ENCODE measurements at regions not wholly inside any gene's neighbourhood (a gene's known extent, or its start where the extent isn't known, plus 50 kb on each side); places are given as distances from the start of the nearest gene placed in this dataset.

- no peak overlapping the region for H3K27ac Mint-ChIP-seq
- no peaks in the 10 kb centered on the region for H3K36me3 Mint-ChIP-seq (ENCODE audit: low read depth)
- no peak overlapping the region for H3K4me3 Mint-ChIP-seq
- TF ChIP-seq CTCF (IDR thresholded peaks at IDR 0.05) = no peak
- DNase-seq = no peak
- peaks cover 4% of the 10 kb centered on the region for H3K27me3 Mint-ChIP-seq (ENCODE audit: low read depth, poor library complexity)
- peaks cover 21% of the 10 kb centered on the region for H3K9me3 Mint-ChIP-seq
- H3K4me1 Mint-ChIP-seq = peaks cover 10% of the 10 kb centered on the region
Measured at GRCh38 chr11:116654526-116654925, 118.3 kb downstream of the BUD13 start.

GRCh38 chr11:116653206-116653605 lies 119.6 kb downstream of the BUD13 start:
- Mint-ChIP-seq H3K4me3 (no peak overlapping the region), H3K27ac (peak overlapping the region; percentile 34), H3K9me3 (peaks cover 18% of the 10 kb centered on the region), H3K27me3 (ENCODE audit: low read depth, poor library complexity) (peaks cover 4% of the 10 kb centered on the region), H3K36me3 (ENCODE audit: low read depth) (no peaks in the 10 kb centered on the region), H3K4me1 (peaks cover 10% of the 10 kb centered on the region)
- TF ChIP-seq CTCF (IDR thresholded peaks at IDR 0.05) = no peak
- no peak for DNase-seq

- no peak overlapping the region for H3K27ac Mint-ChIP-seq
Measured at GRCh38 chr11:116651737-116652237, 121.0 kb downstream of the BUD13 start.

GRCh38 chr11:116651098-116651736 lies 121.6 kb downstream of the BUD13 start:
- no peak for TF ChIP-seq CTCF (IDR thresholded peaks at IDR 0.05)
- H3K27me3 Mint-ChIP-seq (ENCODE audit: low read depth, poor library complexity) = no peaks in the 10 kb centered on the region
- H3K27ac Mint-ChIP-seq = no peak overlapping the region
- peaks cover 10% of the 10 kb centered on the region for H3K4me1 Mint-ChIP-seq
- H3K9me3 Mint-ChIP-seq = peaks cover 17% of the 10 kb centered on the region
- no peak overlapping the region for H3K4me3 Mint-ChIP-seq
- no peak for DNase-seq
- no peaks in the 10 kb centered on the region for H3K36me3 Mint-ChIP-seq (ENCODE audit: low read depth)

More at GRCh38 chr11:116651737-116652237, 121.0 kb downstream of the BUD13 start:
- H3K36me3 Mint-ChIP-seq (ENCODE audit: low read depth) = no peaks in the 10 kb centered on the region
- TF ChIP-seq CTCF (IDR thresholded peaks at IDR 0.05) = no peak
- no peak for DNase-seq
- peaks cover 10% of the 10 kb centered on the region for H3K4me1 Mint-ChIP-seq
- no peak overlapping the region for H3K4me3 Mint-ChIP-seq
- H3K9me3 Mint-ChIP-seq = peaks cover 18% of the 10 kb centered on the region
- no peaks in the 10 kb centered on the region for H3K27me3 Mint-ChIP-seq (ENCODE audit: low read depth, poor library complexity)

- H3K27me3 Mint-ChIP-seq (ENCODE audit: low read depth, poor library complexity) = no peaks in the 10 kb centered on the region
- H3K27ac Mint-ChIP-seq = no peak overlapping the region
Measured at GRCh38 chr11:116650052-116650451, 122.7 kb downstream of the BUD13 start.

More at GRCh38 chr11:116650052-116650451, 122.7 kb downstream of the BUD13 start:
- Mint-ChIP-seq H3K9me3 (peaks cover 5% of the 10 kb centered on the region), H3K4me3 (no peak overlapping the region), H3K4me1 (peaks cover 10% of the 10 kb centered on the region), H3K36me3 (ENCODE audit: low read depth) (no peaks in the 10 kb centered on the region)
- DNase-seq = no peak
- TF ChIP-seq CTCF (IDR thresholded peaks at IDR 0.05) = no peak

Measured in nephron progenitor cell (in vitro differentiated cells).